CD14-positive monocyte (primary cell): ENCODE measurements at regions not wholly inside any gene's neighbourhood (a gene's known extent, or its start where the extent isn't known, plus 50 kb on each side); places are given as distances from the start of the nearest gene placed in this dataset.

Experiments used
- DNase-seq, 3 donors: peaks; one replicate each; pipeline ENCODE4 v3.0.0-alpha.2; 2011 to 2022
- H2AFZ ChIP-seq: 2 replicates; pipeline ENCODE4 v1.6.0; 2012; ENCODE audit warnings: mild to moderate bottlenecking, low read depth, low read length, inconsistent platforms; ENCODE audit not compliant: insufficient read depth, poor library complexity, severe bottlenecking
- H3K27ac ChIP-seq, 2 donors: 1 replicate in 1 of 2; 2 replicates in 1 of 2; pipeline ENCODE4 v1.5.1; 2012 to 2013; ENCODE audit warnings: low read length in 2 of 2, control low read depth in 1 of 2, inconsistent platforms in 1 of 2, low read depth in 1 of 2, mild to moderate bottlenecking in 1 of 2
- H3K27me3 ChIP-seq, 2 donors: one replicate each; pipeline versions ENCODE4 v1.6.0 to v1.6.1; 2011 to 2013; ENCODE audit warnings: low read length in 2 of 2; ENCODE audit not compliant: control insufficient read depth in 2 of 2, insufficient read depth in 2 of 2
- H3K36me3 ChIP-seq, 2 donors: replicated peaks in 1 of 2; 1 replicate in 1 of 2; 2 replicates in 1 of 2; pipeline versions ENCODE4 v1.5.1 to v1.6.1; 2012 to 2013; ENCODE audit warnings: low read length in 2 of 2, control low read depth in 1 of 2, inconsistent platforms in 1 of 2, mild to moderate bottlenecking in 1 of 2; ENCODE audit not compliant: insufficient read depth in 2 of 2, control insufficient read depth in 1 of 2
- H3K4me1 ChIP-seq, 2 donors: 1 replicate in 1 of 2; 2 replicates in 1 of 2; pipeline versions ENCODE4 v1.5.1 to v1.6.1; 2012 to 2013; ENCODE audit warnings: low read length in 2 of 2, control low read depth in 1 of 2, inconsistent platforms in 1 of 2, mild to moderate bottlenecking in 1 of 2, moderate library complexity in 1 of 2; ENCODE audit not compliant: insufficient read depth in 2 of 2, control insufficient read depth in 1 of 2
- H3K4me2 ChIP-seq: replicated peaks from 2 replicates; pipeline ENCODE3; 2012; ENCODE audit warnings: low read length, moderate library complexity, mild to moderate bottlenecking; ENCODE audit not compliant: poor library complexity, severe bottlenecking; ENCODE audit errors: extremely low read depth
- H3K4me3 ChIP-seq, 3 experiments: fragments of 200-600 bp in 1 of 3; sonication (generic) in 1 of 3; replicated peaks in 1 of 3; 1 replicate in 2 of 3; 2 replicates in 1 of 3; pipeline ENCODE4 v1.5.1; 2011 to 2013; ENCODE audit warnings: low read length in 3 of 3, mild to moderate bottlenecking in 3 of 3, control low read depth in 2 of 3, low read depth in 2 of 3, inconsistent platforms in 1 of 3, moderate library complexity in 1 of 3
- H3K79me2 ChIP-seq: 2 replicates; pipeline ENCODE4 v1.6.0; 2012; ENCODE audit warnings: mild to moderate bottlenecking, control low read depth, inconsistent platforms, low read length, moderate library complexity; ENCODE audit not compliant: insufficient read depth
- H3K9ac ChIP-seq: 2 replicates; pipeline ENCODE4 v1.6.0; 2017; ENCODE audit warnings: low read length, mild to moderate bottlenecking; ENCODE audit not compliant: insufficient read depth, poor library complexity, severe bottlenecking
- H3K9me3 ChIP-seq, 2 donors: replicated peaks in 1 of 2; 1 replicate in 1 of 2; 2 replicates in 1 of 2; pipeline versions ENCODE4 v1.5.1 to v1.6.1; 2012 to 2013; ENCODE audit warnings: low read length in 2 of 2, control low read depth in 1 of 2; ENCODE audit not compliant: control insufficient read depth in 1 of 2, insufficient read depth in 1 of 2
- H4K20me1 ChIP-seq: 2 replicates; pipeline ENCODE4 v1.6.0; 2012; ENCODE audit warnings: mild to moderate bottlenecking, low read length, control low read depth, moderate library complexity; ENCODE audit not compliant: insufficient read depth
- H3K27ac Mint-ChIP-seq, 7 donors: one replicate each; pipeline ENCODE4 v1.8.0; 2020; ENCODE audit warnings: mild to moderate bottlenecking in 7 of 7, mixed read lengths in 7 of 7, moderate library complexity in 6 of 7, inconsistent platforms in 2 of 7
- H3K27me3 Mint-ChIP-seq, 3 donors: one replicate each; pipeline ENCODE4 v1.8.0; 2021 to 2022; ENCODE audit warnings: low read depth in 3 of 3, mild to moderate bottlenecking in 3 of 3, mixed read lengths in 3 of 3, moderate library complexity in 3 of 3, inconsistent platforms in 1 of 3
- H3K36me3 Mint-ChIP-seq, 2 donors: one replicate each; pipeline ENCODE4 v1.8.0; 2020; ENCODE audit warnings: mixed read lengths in 2 of 2, inconsistent platforms in 1 of 2, mild to moderate bottlenecking in 1 of 2
- H3K4me1 Mint-ChIP-seq: one replicate; pipeline ENCODE4 v1.8.0; 2020; ENCODE audit warnings: mild to moderate bottlenecking, mixed read lengths
- H3K4me3 Mint-ChIP-seq, 2 donors: one replicate each; pipeline ENCODE4 v1.8.0; 2020; ENCODE audit warnings: mild to moderate bottlenecking in 2 of 2, mixed read lengths in 2 of 2, moderate library complexity in 1 of 2
- H3K9me3 Mint-ChIP-seq, 7 donors: one replicate each; pipeline ENCODE4 v1.8.0; 2020 to 2022; ENCODE audit warnings: mixed read lengths in 7 of 7, mild to moderate bottlenecking in 6 of 7, moderate library complexity in 6 of 7, inconsistent platforms in 2 of 7
- CTCF ChIP-seq: fragments of 200-600 bp; IDR thresholded peaks from one replicate; pipeline ENCODE4 v1.8.0; 2022; ENCODE audit warnings: antibody characterized with exemption, mild to moderate bottlenecking
- WGBS: methylation state at CpG from one replicate; pipeline ENCODE4 v1.1.5; 2013; ENCODE audit warnings: missing lambda C conversion rate; ENCODE audit not compliant: insufficient coverage; 5-methylcytosine and 5-hydroxymethylcytosine counted together
- intact Hi-C, 2 donors: fragments of 100-400 bp; cut with micrococcal nuclease; formaldehyde crosslinking; loops; one replicate each; pipeline versions ENCODE4 v1.15.0 to v1.15.1; 2023

DNA sequence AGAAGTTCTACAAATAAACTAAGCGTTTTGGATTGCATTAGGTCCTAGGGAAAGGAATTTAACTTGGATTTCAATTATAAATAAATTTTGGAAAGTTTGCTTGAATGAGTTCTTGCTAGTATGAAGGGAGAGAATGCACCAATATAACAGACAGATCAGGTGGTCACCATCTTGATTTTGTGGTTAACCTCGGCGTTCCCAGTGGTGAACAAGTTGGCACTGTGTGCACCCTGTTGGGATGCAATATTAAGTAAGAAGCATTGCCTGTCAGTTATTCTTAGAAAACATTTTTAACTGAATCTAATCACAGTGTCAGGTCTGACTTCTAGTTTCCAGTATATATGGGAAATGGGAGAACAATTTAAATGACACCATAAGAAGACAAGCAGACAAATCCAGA, 673.4 kb downstream of the SLC4A3 start:
- Mint-ChIP-seq H3K36me3 (no peaks in the 10 kb centered on the region), H3K4me3 (no peak overlapping the region), H3K9me3 (peaks cover 0 to 6% (median 2%) of the 10 kb centered on the region in 7 donors), H3K27me3 (peaks cover 0 to 2% (median 0%) of the 10 kb centered on the region in 3 donors), H3K4me1 (no peaks in the 10 kb centered on the region), H3K27ac (no peak overlapping the region)
- H3K36me3 ChIP-seq: no peaks in the 10 kb centered on the region
- no peaks in the 10 kb centered on the region for H3K4me1 ChIP-seq
- no peak for TF ChIP-seq CTCF
- no CpG with 5 or more reads among the region's 3 CpGs for WGBS
- H2AFZ ChIP-seq: no peak overlapping the region
- no peak overlapping the region for H3K4me2 ChIP-seq
- H3K79me2 ChIP-seq: no peaks in the 10 kb centered on the region
- no peak overlapping the region for H3K27ac ChIP-seq
- no peak overlapping the region for H3K4me3 ChIP-seq
- DNase-seq: no peak
- no peak overlapping the region for H3K9ac ChIP-seq
- intact Hi-C loops: no loop called here
- no peaks in the 10 kb centered on the region for H3K27me3 ChIP-seq
- H4K20me1 ChIP-seq: no peaks in the 10 kb centered on the region
- H3K9me3 ChIP-seq: no peaks in the 10 kb centered on the region

- intact Hi-C loops: no loop called here
- H3K27ac Mint-ChIP-seq: no peak overlapping the region
- H3K4me1 Mint-ChIP-seq: no peaks in the 10 kb centered on the region
- H3K4me3 Mint-ChIP-seq: no peak overlapping the region
- DNase-seq: no peak
- no peaks in the 10 kb centered on the region for H3K27me3 ChIP-seq
- no peak overlapping the region for H3K9ac ChIP-seq
- peaks cover 0 to 2% (median 0%) of the 10 kb centered on the region in 3 donors for H3K27me3 Mint-ChIP-seq
- H3K27ac ChIP-seq: no peak overlapping the region
- no peak overlapping the region for H2AFZ ChIP-seq
- no peaks in the 10 kb centered on the region for H4K20me1 ChIP-seq
- no peak for TF ChIP-seq CTCF
- H3K4me3 ChIP-seq: no peak overlapping the region
- H3K9me3 Mint-ChIP-seq: peaks cover 0 to 6% (median 0%) of the 10 kb centered on the region in 7 donors
- WGBS: no CpG with 5 or more reads among the region's 1 CpG
- no peaks in the 10 kb centered on the region for H3K36me3 ChIP-seq
- H3K4me1 ChIP-seq: no peaks in the 10 kb centered on the region
- no peaks in the 10 kb centered on the region for H3K9me3 ChIP-seq
- H3K36me3 Mint-ChIP-seq: no peaks in the 10 kb centered on the region
- H3K79me2 ChIP-seq: no peaks in the 10 kb centered on the region
- no peak overlapping the region for H3K4me2 ChIP-seq
Observed at GRCh38 chr2:220302756-220303155, 675.3 kb downstream of the SLC4A3 start.
